Fibroblast of skin of left quadriceps (primary cell): ENCODE measurements at regions not wholly inside any gene's neighbourhood (a gene's known extent, or its start where the extent isn't known, plus 50 kb on each side); places are given as distances from the start of the nearest gene placed in this dataset.

ENCODE experiments used
- DNase-seq, 2 experiments: peaks; one replicate each; pipeline ENCODE4 v3.0.0-alpha.2; 2013; ENCODE audit warnings: low read depth in 2 of 2

DNA sequence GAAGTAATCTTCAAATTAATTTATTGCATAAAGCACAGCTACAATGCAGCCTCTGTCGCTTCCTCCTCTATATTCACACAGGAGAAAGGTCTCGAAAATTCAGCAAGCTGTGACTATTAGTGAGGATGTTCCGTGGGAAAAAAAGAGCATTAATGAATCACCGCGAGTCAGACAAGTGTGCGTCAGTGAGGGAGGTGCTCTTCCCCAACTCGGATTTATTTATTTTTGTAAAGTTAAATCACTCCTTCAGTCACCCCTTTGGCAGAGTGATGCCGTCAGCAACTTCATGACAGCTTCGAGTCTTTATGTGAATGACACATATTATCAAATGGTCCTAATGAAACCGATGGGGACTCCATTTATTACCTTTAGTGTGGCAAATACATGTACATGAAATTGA is 648.9 kb upstream of the SALL3 start:
- no peak for DNase-seq

- DNase-seq = no peak
Observed at GRCh38 chr18:78352910-78353309, 626.7 kb upstream of the SALL3 start.

- DNase-seq = no peak
Observed at GRCh38 chr18:78362198-78362597, 617.4 kb upstream of the SALL3 start.

DNA sequence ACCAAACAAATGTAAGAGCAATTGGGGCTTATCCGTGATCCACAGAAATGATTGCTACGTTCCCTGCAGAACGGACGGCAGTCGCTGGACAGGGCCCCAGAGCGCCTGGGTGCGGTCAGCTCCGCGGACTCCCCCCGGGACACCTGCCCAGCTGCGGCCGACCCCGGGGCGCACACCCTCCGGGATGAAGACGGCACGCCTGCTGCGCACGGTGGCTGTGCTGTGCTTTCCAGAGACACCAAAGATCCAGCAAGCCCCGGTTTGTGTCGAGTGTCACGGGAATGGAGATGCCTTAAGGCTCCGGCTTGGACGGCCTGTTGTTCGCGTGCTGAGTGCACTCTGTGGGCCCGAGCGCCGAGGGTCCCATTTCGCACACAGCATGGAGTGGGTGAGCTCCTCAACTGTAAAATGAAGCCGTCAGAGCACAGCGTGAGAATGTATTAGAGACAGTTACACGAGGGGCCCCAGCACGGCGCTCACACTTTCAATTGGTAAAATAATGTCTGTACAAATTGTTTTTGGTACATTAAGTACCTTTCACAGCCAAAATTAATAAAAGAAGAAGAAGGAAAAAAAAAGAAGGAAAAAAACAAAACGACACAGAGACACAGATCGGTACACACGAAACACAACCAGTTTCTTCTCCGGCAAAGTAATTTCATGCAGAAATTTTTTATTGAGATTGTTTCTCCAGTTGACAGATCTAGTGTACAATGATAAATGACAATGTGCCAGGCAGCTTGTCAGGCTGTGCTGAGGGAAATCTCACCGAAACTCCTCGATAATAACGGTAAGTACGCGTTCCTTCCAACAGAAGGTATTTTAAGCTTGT is 615.8 kb upstream of the SALL3 start:
- DNase-seq = no peak

DNA sequence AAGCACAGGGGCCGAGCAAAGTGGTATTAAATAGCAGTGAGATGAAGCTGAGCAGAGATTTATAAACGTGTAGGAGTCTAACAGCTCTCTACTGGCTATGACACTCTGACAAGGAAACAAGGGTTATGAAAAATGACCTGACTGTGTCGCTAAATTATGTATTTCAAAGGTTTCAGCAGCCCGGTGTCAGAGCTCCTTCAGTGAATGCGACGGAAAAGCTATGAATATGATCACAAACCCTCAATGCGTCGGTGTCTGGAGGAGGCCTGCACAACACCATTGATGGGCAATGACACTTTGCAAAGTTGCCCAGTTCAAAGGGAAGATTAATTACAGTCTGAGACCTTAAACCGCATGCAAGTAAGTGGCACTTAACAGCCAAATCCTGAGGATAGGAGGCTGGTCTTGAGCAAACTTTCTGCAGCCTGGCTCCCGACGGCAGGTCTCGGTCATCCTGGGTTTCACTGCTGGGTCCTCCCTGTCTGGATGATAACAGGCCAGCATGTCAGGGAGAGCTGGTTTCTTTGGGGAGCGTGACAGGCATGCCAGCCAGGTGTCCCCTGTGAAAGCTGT is 615.1 kb upstream of the SALL3 start:
- DNase-seq = no peak

DNA sequence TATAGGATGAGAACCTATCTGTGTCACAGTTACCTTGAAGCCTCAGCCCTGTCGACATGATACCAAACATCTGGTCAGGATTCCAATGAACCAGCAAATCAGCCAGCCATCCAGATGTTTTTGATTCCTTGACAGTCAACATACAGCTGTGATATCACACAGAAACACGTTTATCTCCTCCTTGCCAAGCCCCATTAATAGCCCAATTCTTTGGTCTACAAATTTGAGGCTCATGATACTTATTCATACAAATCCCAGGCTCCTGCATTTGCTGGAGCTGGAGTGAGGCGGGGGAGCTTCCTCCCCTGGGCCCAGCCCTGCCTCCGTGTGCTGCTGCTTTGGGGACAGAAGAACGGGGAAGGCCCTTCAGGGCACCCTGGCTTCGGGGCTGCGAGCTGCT is 611.6 kb upstream of the SALL3 start:
- no peak for DNase-seq

DNA sequence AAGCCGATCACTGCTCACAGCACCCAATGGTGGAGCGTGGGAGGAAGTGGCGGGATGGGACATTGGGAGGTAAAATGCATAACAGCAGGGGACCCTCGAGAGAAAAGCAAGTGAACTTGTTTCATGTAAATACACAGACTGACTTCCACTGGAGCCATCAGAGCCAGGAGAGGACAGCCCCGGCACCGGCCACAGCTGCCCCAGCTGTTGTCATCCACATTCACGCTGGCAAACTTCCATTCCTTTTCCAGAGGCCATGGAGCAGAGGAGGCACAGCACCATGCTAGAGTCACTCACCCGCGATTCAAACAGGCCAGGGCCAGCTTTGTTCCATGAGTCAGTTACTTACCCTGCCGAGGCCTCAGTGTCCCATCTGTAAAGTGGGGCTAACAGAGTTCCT is 610.9 kb upstream of the SALL3 start:
- no peak for DNase-seq

- DNase-seq = no peak
Observed at GRCh38 chr18:78376046-78376445, 603.6 kb upstream of the SALL3 start.

GRCh38 chr18:78378403-78378802 is 601.2 kb upstream of the SALL3 start:
- DNase-seq = no peak

GRCh38 chr18:78378983-78379382 is 600.6 kb upstream of the SALL3 start:
- DNase-seq = no peak

DNA sequence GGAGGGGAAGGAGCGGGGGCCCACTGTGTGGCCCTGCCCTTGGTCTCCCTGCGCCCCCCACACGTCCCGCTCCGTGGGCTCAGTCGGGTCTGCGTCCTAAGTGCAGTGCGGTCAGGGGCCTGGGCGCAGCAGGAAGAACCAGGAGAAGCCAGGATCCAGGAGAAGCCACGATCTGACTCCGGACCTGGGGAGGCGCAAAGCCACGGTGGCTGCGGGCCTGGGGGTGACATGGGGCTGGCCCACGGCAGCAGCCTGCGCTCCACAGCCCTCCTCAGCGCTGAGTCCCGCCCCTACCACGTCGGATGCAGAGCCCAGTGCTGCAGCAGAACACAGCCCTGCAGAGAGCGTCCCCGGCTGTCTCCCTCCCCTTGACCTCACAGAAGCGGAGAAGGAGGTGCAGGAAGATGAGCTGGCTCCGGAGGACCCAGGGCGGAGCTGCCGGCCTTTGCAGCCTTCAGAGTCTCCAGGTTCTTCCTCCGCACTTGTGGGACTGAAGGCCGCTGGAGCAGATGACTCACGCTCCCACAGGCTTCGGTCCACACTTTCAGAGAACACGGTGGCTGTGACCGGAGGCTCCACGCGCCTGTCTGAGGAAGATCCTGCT is 589.2 kb upstream of the SALL3 start:
- DNase-seq = no peak

- no peak for DNase-seq
Observed at GRCh38 chr18:78390952-78391348, 588.7 kb upstream of the SALL3 start.

- no peak for DNase-seq
Observed at GRCh38 chr18:78393086-78393862, 586.3 kb upstream of the SALL3 start.

DNA sequence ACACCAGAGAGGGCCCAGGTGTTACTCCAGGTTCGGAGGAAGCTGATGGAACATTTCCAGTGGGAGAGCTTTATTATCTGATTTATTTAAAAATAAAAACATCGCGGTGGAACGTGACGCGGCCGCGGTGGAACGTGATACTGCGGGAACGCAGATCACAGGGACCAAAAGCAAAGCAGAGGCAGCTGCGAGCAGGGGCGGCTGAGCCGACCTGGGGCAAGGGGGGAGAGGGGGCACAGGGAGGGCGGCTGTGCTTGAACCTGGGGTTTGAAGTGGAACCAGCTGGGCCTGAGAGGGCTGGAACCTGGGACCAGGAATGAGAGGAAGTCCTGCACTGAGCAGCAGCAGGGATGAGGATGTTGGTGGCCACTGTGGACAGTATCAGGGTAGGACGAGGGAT is 583.5 kb upstream of the SALL3 start:
- DNase-seq = no peak

DNA sequence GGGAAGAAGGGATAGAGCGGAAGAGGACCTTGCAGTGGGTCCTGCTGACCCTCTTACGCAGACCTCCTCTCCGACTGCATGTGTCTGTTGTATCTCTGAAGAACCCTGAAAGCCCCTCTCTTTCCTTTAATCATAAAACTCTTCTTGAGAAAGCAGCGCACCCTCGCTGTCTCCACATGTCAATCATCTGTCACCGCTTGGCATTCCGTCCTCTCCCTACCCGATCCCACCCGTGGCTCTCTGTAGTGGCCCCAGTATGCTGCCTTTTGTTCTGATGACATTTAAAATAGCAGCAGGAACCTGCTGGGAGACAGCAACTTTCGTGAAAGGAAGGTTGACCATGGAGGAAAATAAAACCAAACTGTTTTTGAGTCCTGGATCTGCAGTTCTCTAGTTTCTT is 582.9 kb upstream of the SALL3 start:
- no peak for DNase-seq

- no peak for DNase-seq
Observed at GRCh38 chr18:78399992-78400503, 579.6 kb upstream of the SALL3 start.

GRCh38 chr18:78402440-78402839 is 577.2 kb upstream of the SALL3 start:
- no peak for DNase-seq

DNA sequence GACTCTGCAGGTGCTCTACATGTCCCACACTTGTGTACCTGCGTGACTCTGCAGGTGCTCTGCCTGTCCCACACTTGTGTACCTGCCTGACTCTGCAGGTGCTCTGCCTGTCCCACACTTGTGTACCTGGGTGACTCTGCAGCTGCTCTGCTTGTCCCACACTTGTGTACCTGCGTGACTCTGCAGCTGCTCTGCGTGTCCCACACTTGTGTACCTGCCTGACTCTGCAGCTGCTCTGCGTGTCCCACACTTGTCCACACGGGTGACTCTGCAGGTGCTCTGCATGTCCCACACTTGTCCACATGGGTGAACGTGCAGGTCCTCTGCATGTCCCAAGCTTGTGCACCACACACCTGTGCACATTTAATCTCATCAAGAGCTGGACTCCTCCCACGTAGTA is 576.7 kb upstream of the SALL3 start:
- no peak for DNase-seq

GRCh38 chr18:78403371-78403770 is 576.2 kb upstream of the SALL3 start:
- DNase-seq = no peak

DNA sequence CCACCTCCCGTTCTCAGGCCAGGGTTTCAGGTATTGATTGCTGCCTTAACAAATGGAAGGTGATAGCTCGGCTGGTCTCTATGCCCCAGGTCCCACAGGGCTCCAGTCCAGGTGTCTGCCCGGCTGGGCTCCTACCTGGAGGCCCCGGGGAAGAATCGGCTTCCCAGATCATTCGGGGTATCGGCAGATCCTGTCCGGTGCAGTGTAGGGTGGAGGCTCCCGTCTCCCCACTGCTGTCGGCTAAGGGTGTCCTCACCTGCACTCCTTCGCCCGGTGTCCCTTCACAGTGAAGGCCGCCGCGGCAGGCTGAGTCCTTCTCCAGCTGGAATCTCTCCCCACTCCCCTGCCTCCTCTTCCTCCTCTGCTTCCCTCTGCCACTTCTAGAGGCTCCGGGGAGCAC is 573.9 kb upstream of the SALL3 start:
- no peak for DNase-seq

GRCh38 chr18:78406743-78407465 is 572.7 kb upstream of the SALL3 start:
- no peak for DNase-seq

DNA sequence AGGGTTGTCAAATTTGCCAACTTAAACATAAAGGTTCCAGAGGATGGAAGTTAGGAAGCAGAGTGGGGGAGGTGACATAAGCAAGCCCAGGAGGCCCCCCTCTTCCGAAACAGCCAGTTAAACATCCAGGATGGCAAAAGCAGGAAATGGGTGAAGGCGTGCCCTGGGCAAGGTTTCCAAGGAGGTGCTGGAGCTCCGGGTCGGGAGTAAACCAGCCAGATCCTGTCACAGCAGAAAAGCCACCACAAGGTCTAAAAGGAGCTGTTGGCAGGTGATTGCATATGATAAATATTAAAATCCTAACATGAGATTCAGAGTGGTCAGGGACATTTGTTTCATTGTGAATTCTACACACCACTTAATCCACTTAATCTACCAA is 572.2 kb upstream of the SALL3 start:
- DNase-seq = no peak
